ENCODE measurements at regions not wholly inside any gene's neighbourhood (a gene's known extent, or its start where the extent isn't known, plus 50 kb on each side); places are given as distances from the start of the nearest gene placed in this dataset.

- TF ChIP-seq, protein P1, sequence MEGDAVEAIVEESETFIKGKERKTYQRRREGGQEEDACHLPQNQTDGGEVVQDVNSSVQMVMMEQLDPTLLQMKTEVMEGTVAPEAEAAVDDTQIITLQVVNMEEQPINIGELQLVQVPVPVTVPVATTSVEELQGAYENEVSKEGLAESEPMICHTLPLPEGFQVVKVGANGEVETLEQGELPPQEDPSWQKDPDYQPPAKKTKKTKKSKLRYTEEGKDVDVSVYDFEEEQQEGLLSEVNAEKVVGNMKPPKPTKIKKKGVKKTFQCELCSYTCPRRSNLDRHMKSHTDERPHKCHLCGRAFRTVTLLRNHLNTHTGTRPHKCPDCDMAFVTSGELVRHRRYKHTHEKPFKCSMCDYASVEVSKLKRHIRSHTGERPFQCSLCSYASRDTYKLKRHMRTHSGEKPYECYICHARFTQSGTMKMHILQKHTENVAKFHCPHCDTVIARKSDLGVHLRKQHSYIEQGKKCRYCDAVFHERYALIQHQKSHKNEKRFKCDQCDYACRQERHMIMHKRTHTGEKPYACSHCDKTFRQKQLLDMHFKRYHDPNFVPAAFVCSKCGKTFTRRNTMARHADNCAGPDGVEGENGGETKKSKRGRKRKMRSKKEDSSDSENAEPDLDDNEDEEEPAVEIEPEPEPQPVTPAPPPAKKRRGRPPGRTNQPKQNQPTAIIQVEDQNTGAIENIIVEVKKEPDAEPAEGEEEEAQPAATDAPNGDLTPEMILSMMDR (IDR thresholded peaks at IDR 0.05), result no peak
- H3K36me3 Mint-ChIP-seq, result no peaks in the 10 kb centered on the region
- Histone ChIP-seq H4K20me1 (ENCODE audit: insufficient read depth, low read length) (no peaks in the 10 kb centered on the region), H3K79me2 (ENCODE audit: insufficient read depth, low read length) (no peaks in the 10 kb centered on the region), H3K4me3 (replicated peaks in 1 of 3; ENCODE audit: low read depth in 2 of 3, low read length in 3 of 3) (no peak overlapping the region), H3K4me2 (replicated peaks; ENCODE audit: extremely low read depth, low read length, poor library complexity, severe bottlenecking) (no peak overlapping the region), H3K4me1 (ENCODE audit: control insufficient read depth in 1 of 2, insufficient read depth in 2 of 2, low read length in 2 of 2) (no peaks in the 10 kb centered on the region), H2AFZ (ENCODE audit: insufficient read depth, low read depth, low read length, poor library complexity, severe bottlenecking) (no peak overlapping the region), H3K36me3 (replicated peaks in 1 of 2; ENCODE audit: control insufficient read depth in 1 of 2, insufficient read depth in 2 of 2, low read length in 2 of 2) (no peaks in the 10 kb centered on the region), H3K9me3 (replicated peaks in 1 of 2; ENCODE audit: control insufficient read depth in 1 of 2, insufficient read depth in 1 of 2, low read length in 2 of 2) (no peaks in the 10 kb centered on the region), H3K27me3 (ENCODE audit: control insufficient read depth in 2 of 2, insufficient read depth in 2 of 2, low read length in 2 of 2) (no peaks in the 10 kb centered on the region), H3K27ac (ENCODE audit: low read depth in 1 of 2, low read length in 2 of 2) (no peak overlapping the region), H3K9ac (ENCODE audit: insufficient read depth, low read length, poor library complexity, severe bottlenecking) (no peak overlapping the region)
- 90% methylated on average over 2 of the region's 3 CpGs for WGBS (ENCODE audit: insufficient coverage)
- peak overlapping the region in 1 of 7 donors; percentile 48 for H3K27ac Mint-ChIP-seq
- no peak for DNase-seq
- intact Hi-C loops (cut with micrococcal nuclease), result no loop called here
- H3K4me1 Mint-ChIP-seq, result no peaks in the 10 kb centered on the region
- H3K9me3 Mint-ChIP-seq, result peaks cover 0 to 5% (median 0%) of the 10 kb centered on the region in 7 donors
- H3K4me3 Mint-ChIP-seq, result no peak overlapping the region
- H3K27me3 Mint-ChIP-seq (ENCODE audit: low read depth in 3 of 3), result peaks cover 0 to 4% (median 1%) of the 10 kb centered on the region in 3 donors
Observed at GRCh38 chr9:38207247-38207778, 138.3 kb upstream of the SHB start.

DNA sequence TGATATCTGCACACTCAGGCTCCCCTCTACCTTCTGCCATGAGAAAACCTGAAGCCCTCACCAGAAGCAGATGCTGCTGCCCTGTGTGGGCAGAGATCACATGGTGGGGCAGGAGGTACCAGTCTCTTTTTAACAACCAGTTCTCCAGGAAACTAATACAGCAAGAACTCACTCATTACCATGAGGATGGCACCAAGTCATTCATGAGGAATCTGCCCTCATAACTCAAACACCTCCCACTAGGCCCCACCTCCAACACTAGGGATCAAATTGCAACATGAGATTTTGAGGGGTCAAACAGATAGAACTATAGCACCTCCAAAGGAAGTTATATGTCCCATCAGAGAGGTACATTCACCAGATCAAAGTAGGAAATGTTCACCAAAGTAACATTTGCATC lies 136.3 kb upstream of the SHB start:
- Histone ChIP-seq H3K4me3 (replicated peaks in 1 of 3; ENCODE audit: low read depth in 2 of 3, low read length in 3 of 3) (no peak overlapping the region), H3K9ac (ENCODE audit: insufficient read depth, low read length, poor library complexity, severe bottlenecking) (no peak overlapping the region), H3K4me1 (ENCODE audit: control insufficient read depth in 1 of 2, insufficient read depth in 2 of 2, low read length in 2 of 2) (no peaks in the 10 kb centered on the region), H3K36me3 (replicated peaks in 1 of 2; ENCODE audit: control insufficient read depth in 1 of 2, insufficient read depth in 2 of 2, low read length in 2 of 2) (no peaks in the 10 kb centered on the region), H2AFZ (ENCODE audit: insufficient read depth, low read depth, low read length, poor library complexity, severe bottlenecking) (no peak overlapping the region), H4K20me1 (ENCODE audit: insufficient read depth, low read length) (no peaks in the 10 kb centered on the region), H3K4me2 (replicated peaks; ENCODE audit: extremely low read depth, low read length, poor library complexity, severe bottlenecking) (no peak overlapping the region), H3K9me3 (replicated peaks in 1 of 2; ENCODE audit: control insufficient read depth in 1 of 2, insufficient read depth in 1 of 2, low read length in 2 of 2) (no peaks in the 10 kb centered on the region), H3K79me2 (ENCODE audit: insufficient read depth, low read length) (no peaks in the 10 kb centered on the region), H3K27me3 (ENCODE audit: control insufficient read depth in 2 of 2, insufficient read depth in 2 of 2, low read length in 2 of 2) (no peaks in the 10 kb centered on the region), H3K27ac (ENCODE audit: low read depth in 1 of 2, low read length in 2 of 2) (no peak overlapping the region)
- no peaks in the 10 kb centered on the region for H3K36me3 Mint-ChIP-seq
- peaks cover 0 to 5% (median 2%) of the 10 kb centered on the region in 7 donors for H3K9me3 Mint-ChIP-seq
- DNase-seq, result no peak
- H3K27me3 Mint-ChIP-seq (ENCODE audit: low read depth in 3 of 3), result peaks cover 1 to 3% (median 1%) of the 10 kb centered on the region in 3 donors
- H3K27ac Mint-ChIP-seq, result peak overlapping the region in 1 of 7 donors; percentile 43
- no peak overlapping the region for H3K4me3 Mint-ChIP-seq
- intact Hi-C loops (cut with micrococcal nuclease), result no loop called here
- TF ChIP-seq, protein P1 (IDR thresholded peaks at IDR 0.05), result no peak
- no peaks in the 10 kb centered on the region for H3K4me1 Mint-ChIP-seq

All from CD14-positive monocyte (primary cell).